22Rv1 (cell line): ENCODE measurements at regions not wholly inside any gene's neighbourhood (a gene's known extent, or its start where the extent isn't known, plus 50 kb on each side); places are given as distances from the start of the nearest gene placed in this dataset.

ENCODE experiments used
- ZFX ChIP-seq: fragments of 450-650 bp; IDR thresholded peaks from 2 replicates; pipeline ENCODE4 v1.6.1; 2017; ENCODE audit warnings: antibody characterized with exemption, borderline replicate concordance
- TF ChIP-seq, protein P1 (sequence below): fragments of 450-650 bp; IDR thresholded peaks from 2 replicates; pipeline ENCODE4 v1.5.1; 2017; ENCODE audit warnings: mild to moderate bottlenecking

DNA sequence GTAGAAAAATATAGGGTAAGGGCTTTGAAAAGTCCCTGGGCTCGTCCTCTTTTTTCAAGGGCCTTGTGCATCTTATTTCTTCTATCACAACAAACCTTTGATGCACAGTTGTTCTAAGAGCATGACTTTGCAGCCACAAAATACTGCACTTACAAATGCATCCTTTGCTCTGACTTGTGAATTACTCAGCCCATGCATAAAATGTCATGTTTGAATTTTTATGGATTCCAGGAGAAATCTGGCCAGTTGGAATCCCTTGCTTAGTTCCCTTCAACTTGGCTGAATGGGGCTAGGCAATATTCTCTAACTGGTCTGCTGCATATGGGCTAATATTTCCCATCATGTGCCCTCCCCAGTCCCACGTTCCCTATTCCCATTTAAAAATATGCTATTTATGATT lies 523.9 kb upstream of the RGMA start:
- TF ChIP-seq, protein P1, sequence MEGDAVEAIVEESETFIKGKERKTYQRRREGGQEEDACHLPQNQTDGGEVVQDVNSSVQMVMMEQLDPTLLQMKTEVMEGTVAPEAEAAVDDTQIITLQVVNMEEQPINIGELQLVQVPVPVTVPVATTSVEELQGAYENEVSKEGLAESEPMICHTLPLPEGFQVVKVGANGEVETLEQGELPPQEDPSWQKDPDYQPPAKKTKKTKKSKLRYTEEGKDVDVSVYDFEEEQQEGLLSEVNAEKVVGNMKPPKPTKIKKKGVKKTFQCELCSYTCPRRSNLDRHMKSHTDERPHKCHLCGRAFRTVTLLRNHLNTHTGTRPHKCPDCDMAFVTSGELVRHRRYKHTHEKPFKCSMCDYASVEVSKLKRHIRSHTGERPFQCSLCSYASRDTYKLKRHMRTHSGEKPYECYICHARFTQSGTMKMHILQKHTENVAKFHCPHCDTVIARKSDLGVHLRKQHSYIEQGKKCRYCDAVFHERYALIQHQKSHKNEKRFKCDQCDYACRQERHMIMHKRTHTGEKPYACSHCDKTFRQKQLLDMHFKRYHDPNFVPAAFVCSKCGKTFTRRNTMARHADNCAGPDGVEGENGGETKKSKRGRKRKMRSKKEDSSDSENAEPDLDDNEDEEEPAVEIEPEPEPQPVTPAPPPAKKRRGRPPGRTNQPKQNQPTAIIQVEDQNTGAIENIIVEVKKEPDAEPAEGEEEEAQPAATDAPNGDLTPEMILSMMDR = no peak
- no peak for TF ChIP-seq ZFX
